Brain microvascular endothelial cell (primary cell): ENCODE measurements at regions not wholly inside any gene's neighbourhood (a gene's known extent, or its start where the extent isn't known, plus 50 kb on each side); places are given as distances from the start of the nearest gene placed in this dataset.

Source experiments
- DNase-seq: peaks from one replicate; pipeline ENCODE4 v3.0.0-alpha.2; 2020
- H3K27ac ChIP-seq: fragments of 250-450 bp; sonication (Bioruptor Pico); 2 replicates; pipeline ENCODE4 v1.5.1; 2020; ENCODE audit warnings: mild to moderate bottlenecking, moderate library complexity
- H3K27me3 ChIP-seq: fragments of 250-450 bp; sonication (Bioruptor Pico); replicated peaks from 2 replicates; pipeline ENCODE4 v1.5.1; 2020; ENCODE audit warnings: mild to moderate bottlenecking
- H3K36me3 ChIP-seq: fragments of 250-450 bp; sonication (Bioruptor Pico); replicated peaks from 2 replicates; pipeline ENCODE4 v1.5.1; 2020; ENCODE audit warnings: mild to moderate bottlenecking
- H3K4me3 ChIP-seq: 2 replicates; pipeline ENCODE4 v1.5.1; 2011; ENCODE audit warnings: low read depth, mild to moderate bottlenecking, control low read depth, low read length, moderate library complexity
- CTCF ChIP-seq: IDR thresholded peaks from 2 replicates; pipeline ENCODE4 v1.5.1; 2011; ENCODE audit warnings: low read depth, mild to moderate bottlenecking, moderate library complexity, low read length, control low read depth, inconsistent platforms; ENCODE audit errors: missing control alignments
- in situ Hi-C: cut with HindIII; loops from 2 replicates; pipeline ENCODE4 v1.10.0; 2017; ENCODE audit warnings: low sequenced_read_pairs, low pct_ligation_motif_present

GRCh38 chr11:109564241-109564640 lies 142.3 kb downstream of the C11orf87 start:
- Histone ChIP-seq H3K27ac (no peak overlapping the region), H3K4me3 (no peak overlapping the region), H3K36me3 (no peaks in the 10 kb centered on the region), H3K27me3 (no peaks in the 10 kb centered on the region)
- TF ChIP-seq CTCF: no peak
- no peak for DNase-seq
- in situ Hi-C loops: no loop called here

GRCh38 chr11:109582470-109582869 lies 160.5 kb downstream of the C11orf87 start:
- Histone ChIP-seq H3K27ac (no peak overlapping the region), H3K36me3 (no peaks in the 10 kb centered on the region), H3K27me3 (no peaks in the 10 kb centered on the region), H3K4me3 (no peak overlapping the region)
- DNase-seq: no peak
- in situ Hi-C loops: no loop called here
- no peak for TF ChIP-seq CTCF

GRCh38 chr11:109584001-109584972 lies 162.3 kb downstream of the C11orf87 start:
- Histone ChIP-seq H3K4me3 (no peak overlapping the region), H3K27me3 (no peaks in the 10 kb centered on the region), H3K27ac (no peak overlapping the region), H3K36me3 (no peaks in the 10 kb centered on the region)
- TF ChIP-seq CTCF: no peak
- DNase-seq: no peak
- in situ Hi-C loops: no loop called here

- in situ Hi-C loops: no loop called here
- no peaks in the 10 kb centered on the region for H3K36me3 ChIP-seq
- no peak for DNase-seq
Observed at GRCh38 chr11:109586789-109587188, 164.8 kb downstream of the C11orf87 start.

GRCh38 chr11:109590782-109591181 lies 168.8 kb downstream of the C11orf87 start:
- H3K36me3 ChIP-seq: no peaks in the 10 kb centered on the region
- no peaks in the 10 kb centered on the region for H3K27me3 ChIP-seq
- in situ Hi-C loops: no loop called here
- no peak for DNase-seq
- H3K27ac ChIP-seq: no peak overlapping the region
- no peak overlapping the region for H3K4me3 ChIP-seq
- no peak for TF ChIP-seq CTCF

More at GRCh38 chr11:109586789-109587188, 164.8 kb downstream of the C11orf87 start:
- no peak overlapping the region for H3K4me3 ChIP-seq
- H3K27me3 ChIP-seq: no peaks in the 10 kb centered on the region
- TF ChIP-seq CTCF: no peak
- no peak overlapping the region for H3K27ac ChIP-seq
